WTC11 (cell line): ENCODE measurements at regions not wholly inside any gene's neighbourhood (a gene's known extent, or its start where the extent isn't known, plus 50 kb on each side); places are given as distances from the start of the nearest gene placed in this dataset.

Experiments used
- ATF3 ChIP-seq: sonication (generic); formaldehyde crosslinking; conservative IDR thresholded peaks from 2 replicates; pipeline ENCODE4 v1.8.1; 2022; ENCODE audit warnings: mild to moderate bottlenecking, missing genetic modification reagents
- CTCF ChIP-seq: fragments of 200-600 bp; IDR thresholded peaks from 2 replicates; pipeline ENCODE4 v1.8.0; 2022; ENCODE audit warnings: antibody characterized with exemption
- ESRRA ChIP-seq: sonication (generic); formaldehyde crosslinking; IDR thresholded peaks from 2 replicates; pipeline ENCODE4 v1.8.1; 2022; ENCODE audit warnings: mild to moderate bottlenecking, missing genetic modification reagents, borderline replicate concordance
- MAX ChIP-seq: sonication (generic); formaldehyde crosslinking; IDR thresholded peaks from 2 replicates; pipeline ENCODE4 v1.8.0; 2022; ENCODE audit warnings: mild to moderate bottlenecking, missing genetic modification reagents
- SMAD3 ChIP-seq: sonication (generic); formaldehyde crosslinking; IDR thresholded peaks from 2 replicates; pipeline ENCODE4 v1.8.0; 2022; ENCODE audit warnings: missing genetic modification reagents, mild to moderate bottlenecking, borderline replicate concordance
- STAT6 ChIP-seq: sonication (generic); formaldehyde crosslinking; conservative IDR thresholded peaks from 2 replicates; pipeline ENCODE4 v1.8.1; 2023; ENCODE audit warnings: mild to moderate bottlenecking, low read depth, missing genetic modification reagents, moderate library complexity
- TCF7 ChIP-seq: sonication (generic); formaldehyde crosslinking; IDR thresholded peaks from 2 replicates; pipeline ENCODE4 v1.8.0; 2022; ENCODE audit warnings: mild to moderate bottlenecking, low read depth, missing genetic modification reagents, moderate library complexity
- ZBTB21 ChIP-seq: sonication (generic); formaldehyde crosslinking; IDR thresholded peaks from 2 replicates; pipeline ENCODE4 v1.8.1; 2023; ENCODE audit warnings: mild to moderate bottlenecking, missing genetic modification reagents, borderline replicate concordance
- ZNF425 ChIP-seq: fragments of 250-450 bp; sonication (Bioruptor Pico); conservative IDR thresholded peaks from 2 replicates; pipeline ENCODE4 v1.9.0; 2021; ENCODE audit warnings: mild to moderate bottlenecking

GRCh38 chr1:58992643-58993042, 208.8 kb upstream of the JUN start:
- TF ChIP-seq CTCF (no peak), ZBTB21 (no peak), SMAD3 (CRISPR knock-in tag) (no peak), STAT6 (CRISPR knock-in tag) (no peak), ESRRA (no peak), TCF7 (no peak), MAX (CRISPR knock-in tag) (no peak), ZNF425 (CRISPR knock-in tag) (no peak), ATF3 (CRISPR knock-in tag) (no peak)
